Peyer's patch (tissue), 4 donors: ENCODE measurements at regions not wholly inside any gene's neighbourhood (a gene's known extent, or its start where the extent isn't known, plus 50 kb on each side); places are given as distances from the start of the nearest gene placed in this dataset.

Experiments used
- DNase-seq, 3 donors: peaks; one replicate each; pipeline ENCODE4 v3.0.0-alpha.2; 2017 to 2019
- H3K27ac ChIP-seq, 4 donors: fragments of 200-600 bp; sonication (generic); one replicate each; pipeline ENCODE4 v1.5.1; 2016 to 2019
- H3K27me3 ChIP-seq, 2 donors: fragments of 200-600 bp; sonication (generic); one replicate each; pipeline ENCODE4 v1.5.1; 2019
- H3K36me3 ChIP-seq, 3 donors: fragments of 200-600 bp; sonication (generic); one replicate each; pipeline ENCODE4 v1.5.1; 2016 to 2019
- H3K4me1 ChIP-seq, 4 donors: fragments of 200-600 bp; sonication (generic); one replicate each; pipeline ENCODE4 v1.5.1; 2016 to 2019
- H3K4me3 ChIP-seq, 4 donors: fragments of 200-600 bp; sonication (generic); 1 replicate in 3 of 4; 2 replicates in 1 of 4; pipeline ENCODE4 v1.5.1; 2016 to 2019; ENCODE audit warnings: mild to moderate bottlenecking in 1 of 4
- H3K9me3 ChIP-seq, 4 donors: fragments of 200-600 bp; sonication (generic); one replicate each; pipeline ENCODE4 v1.5.1; 2016 to 2019; ENCODE audit warnings: mild to moderate bottlenecking in 1 of 4
- CTCF ChIP-seq, 6 experiments: fragments of 450-650 bp in 4 of 6; fragments of 200-600 bp in 2 of 6; sonication (generic) in 1 of 6; IDR thresholded peaks; one replicate each; pipeline ENCODE4 v1.5.1; 2017 to 2019; ENCODE audit warnings: antibody characterized with exemption in 6 of 6, mild to moderate bottlenecking in 3 of 6, moderate library complexity in 1 of 6
- POLR2A ChIP-seq, 2 donors: fragments of 450-650 bp; IDR thresholded peaks; one replicate each; pipeline ENCODE4 v1.5.1; 2017; ENCODE audit warnings: antibody characterized with exemption in 2 of 2, mild to moderate bottlenecking in 2 of 2, moderate library complexity in 2 of 2

- Histone ChIP-seq H3K36me3 (no peaks in the 10 kb centered on the region), H3K4me3 (no peak overlapping the region), H3K9me3 (no peaks in the 10 kb centered on the region), H3K27me3 (no peaks in the 10 kb centered on the region), H3K27ac (no peak overlapping the region), H3K4me1 (no peaks in the 10 kb centered on the region)
- TF ChIP-seq CTCF (IDR thresholded peaks at IDR 0.05) (no peak), POLR2A (IDR thresholded peaks at IDR 0.05) (no peak)
- no peak for DNase-seq
Measured at GRCh38 chr21:18931237-18931636, 527.7 kb upstream of the TMPRSS15 start.

- DNase-seq: no peak
- no peak overlapping the region for H3K27ac ChIP-seq
- H3K27me3 ChIP-seq: no peaks in the 10 kb centered on the region
- no peaks in the 10 kb centered on the region for H3K36me3 ChIP-seq
- no peak overlapping the region for H3K4me3 ChIP-seq
- H3K4me1 ChIP-seq: no peaks in the 10 kb centered on the region
- H3K9me3 ChIP-seq: no peaks in the 10 kb centered on the region
- TF ChIP-seq CTCF (IDR thresholded peaks at IDR 0.05) (no peak), POLR2A (IDR thresholded peaks at IDR 0.05) (no peak)
Measured at GRCh38 chr21:18937337-18937736, 533.8 kb upstream of the TMPRSS15 start.

- H3K36me3 ChIP-seq: no peaks in the 10 kb centered on the region
- no peak overlapping the region for H3K4me3 ChIP-seq
- H3K27me3 ChIP-seq: no peaks in the 10 kb centered on the region
- H3K4me1 ChIP-seq: no peaks in the 10 kb centered on the region
- TF ChIP-seq POLR2A (IDR thresholded peaks at IDR 0.05) (no peak), CTCF (IDR thresholded peaks at IDR 0.05) (no peak)
- no peaks in the 10 kb centered on the region for H3K9me3 ChIP-seq
- H3K27ac ChIP-seq: no peak overlapping the region
- DNase-seq: no peak
Measured at GRCh38 chr21:18940791-18941190, 537.2 kb upstream of the TMPRSS15 start.

- Histone ChIP-seq H3K4me3 (no peak overlapping the region), H3K36me3 (no peaks in the 10 kb centered on the region), H3K4me1 (no peaks in the 10 kb centered on the region), H3K27ac (no peak overlapping the region), H3K9me3 (no peaks in the 10 kb centered on the region), H3K27me3 (no peaks in the 10 kb centered on the region)
- no peak for TF ChIP-seq CTCF (IDR thresholded peaks at IDR 0.05)
- no peak for TF ChIP-seq POLR2A (IDR thresholded peaks at IDR 0.05)
- no peak for DNase-seq
Measured at GRCh38 chr21:18950045-18950740, 546.6 kb upstream of the TMPRSS15 start.

- TF ChIP-seq CTCF (IDR thresholded peaks at IDR 0.05): peak in 4 of 6 experiments; percentile 26 to 62 (median 48)
- TF ChIP-seq POLR2A (IDR thresholded peaks at IDR 0.05): no peak
- Histone ChIP-seq H3K4me1 (no peaks in the 10 kb centered on the region), H3K27me3 (no peaks in the 10 kb centered on the region), H3K4me3 (no peak overlapping the region), H3K9me3 (no peaks in the 10 kb centered on the region), H3K36me3 (no peaks in the 10 kb centered on the region), H3K27ac (no peak overlapping the region)
- DNase-seq: peak in 1 of 3 donors; percentile 49
Measured at GRCh38 chr21:18951271-18952038, 547.9 kb upstream of the TMPRSS15 start.
